Astrocyte of the cerebellum (primary cell): ENCODE measurements at regions not wholly inside any gene's neighbourhood (a gene's known extent, or its start where the extent isn't known, plus 50 kb on each side); places are given as distances from the start of the nearest gene placed in this dataset.

ENCODE experiments used
- DNase-seq: peaks from one replicate; pipeline ENCODE4 v3.0.0-alpha.2; 2011; ENCODE audit warnings: low read depth
- H3K4me3 ChIP-seq: 2 replicates; pipeline ENCODE4 v1.5.1; 2011; ENCODE audit warnings: mild to moderate bottlenecking, low read depth, low read length, moderate library complexity
- CTCF ChIP-seq: IDR thresholded peaks from 2 replicates; pipeline ENCODE4 v1.5.1; 2012; ENCODE audit warnings: low read length, low read depth, moderate library complexity, mild to moderate bottlenecking; ENCODE audit errors: missing control alignments
- in situ Hi-C: cut with HindIII; loops from 2 replicates; pipeline ENCODE4 v1.10.0; 2017; ENCODE audit warnings: low sequenced_read_pairs

GRCh38 chr13:112233256-112233655 is 142.9 kb upstream of the SPACA7 start:
- in situ Hi-C loops: loop anchor here (25.0 kb wide), 1 partner anchor 104 kb away; no protein-coding TSS in a partner anchor
- no peak for DNase-seq
- no peak for TF ChIP-seq CTCF
- H3K4me3 ChIP-seq: no peak overlapping the region

GRCh38 chr13:112233716-112234115 is 142.4 kb upstream of the SPACA7 start:
- TF ChIP-seq CTCF: no peak
- in situ Hi-C loops: loop anchor here (25.0 kb wide), 1 partner anchor 104 kb away; no protein-coding TSS in a partner anchor
- no peak overlapping the region for H3K4me3 ChIP-seq
- no peak for DNase-seq

- in situ Hi-C loops: loop anchor here (25.0 kb wide), 1 partner anchor 103 kb away; no protein-coding TSS in a partner anchor
- no peak overlapping the region for H3K4me3 ChIP-seq
- no peak for TF ChIP-seq CTCF
- DNase-seq: no peak
Measured at GRCh38 chr13:112234131-112234875, 141.9 kb upstream of the SPACA7 start.

- in situ Hi-C loops: loop anchor here (5.0 to 25.0 kb wide), 2 partner anchors 49 to 101 kb away; no protein-coding TSS in a partner anchor
- no peak for DNase-seq
- no peak overlapping the region for H3K4me3 ChIP-seq
- no peak for TF ChIP-seq CTCF
Measured at GRCh38 chr13:112236016-112236415, 140.1 kb upstream of the SPACA7 start.

GRCh38 chr13:112236539-112237197 is 139.5 kb upstream of the SPACA7 start:
- DNase-seq: no peak
- H3K4me3 ChIP-seq: no peak overlapping the region
- in situ Hi-C loops: loop anchor here (5.0 to 25.0 kb wide), 2 partner anchors 49 to 101 kb away; no protein-coding TSS in a partner anchor

More at GRCh38 chr13:112236539-112237197, 139.5 kb upstream of the SPACA7 start:
- TF ChIP-seq CTCF: no peak
